GM18907 (cell line): ENCODE measurements at regions not wholly inside any gene's neighbourhood (a gene's known extent, or its start where the extent isn't known, plus 50 kb on each side); places are given as distances from the start of the nearest gene placed in this dataset.

Experiments used
- ATAC-seq: cut with Tn5 transposase; IDR thresholded peaks from one replicate; pipeline ENCODE4 v1.9.1; 2021; ENCODE audit warnings: mild to moderate bottlenecking, moderate library complexity; ENCODE audit not compliant: unreplicated experiment

DNA sequence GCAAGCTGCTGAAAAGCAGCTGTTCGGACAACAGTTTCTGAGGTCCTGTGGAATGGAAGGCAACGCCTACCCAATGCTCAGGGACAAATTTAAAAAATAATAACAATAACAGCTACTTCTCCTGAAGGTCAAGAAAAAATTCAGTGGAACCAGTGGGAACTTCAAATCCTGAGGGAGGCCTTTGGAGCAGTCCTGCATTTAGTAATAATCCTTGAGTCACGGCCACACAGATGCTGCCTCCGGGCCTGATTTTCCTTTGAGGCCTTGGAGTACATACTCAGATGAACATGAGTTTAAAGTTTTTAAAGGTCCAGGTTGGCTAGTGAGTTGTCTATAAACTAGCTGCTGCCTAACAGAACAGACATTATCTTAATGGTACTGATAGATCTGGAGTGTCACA lies 268.0 kb downstream of the MSRB3 start:
- no peak for ATAC-seq

DNA sequence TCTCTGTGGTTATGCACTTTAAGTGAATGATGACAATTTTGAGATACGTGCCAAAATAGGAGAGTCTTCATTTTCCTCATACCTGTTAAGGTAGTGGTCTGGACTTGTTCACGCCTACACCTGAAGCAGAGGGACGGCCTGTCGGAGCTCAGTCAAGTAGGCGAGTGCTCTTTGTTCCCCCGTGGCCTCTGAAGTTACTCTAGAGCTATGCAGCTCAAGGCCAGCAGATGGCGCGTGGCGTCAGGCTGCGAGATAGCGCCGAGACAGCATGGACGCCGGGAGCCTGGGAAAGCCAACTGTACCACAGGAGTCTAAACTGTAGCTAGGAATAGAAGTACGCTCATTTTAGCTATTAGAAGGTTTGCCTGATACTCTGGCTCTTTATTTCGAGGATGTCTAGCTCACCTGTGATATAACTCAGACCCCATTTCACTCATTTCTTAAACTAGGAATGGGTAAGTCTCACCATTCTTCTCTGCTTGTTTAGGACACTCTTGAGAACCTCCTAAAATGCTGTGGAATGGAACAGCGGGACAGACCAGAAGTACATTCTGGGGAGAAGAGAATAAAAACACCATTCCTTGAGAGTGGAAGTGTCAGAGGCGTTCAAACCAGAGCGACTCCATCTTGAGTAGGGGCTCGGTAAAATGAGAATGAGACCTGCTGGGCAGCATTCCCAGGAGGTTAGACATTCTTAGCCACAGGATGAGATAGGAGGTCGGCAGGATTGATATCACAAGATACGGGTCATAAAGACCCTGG lies 267.4 kb upstream of the HMGA2 start:
- ATAC-seq, result peak; percentile 100

DNA sequence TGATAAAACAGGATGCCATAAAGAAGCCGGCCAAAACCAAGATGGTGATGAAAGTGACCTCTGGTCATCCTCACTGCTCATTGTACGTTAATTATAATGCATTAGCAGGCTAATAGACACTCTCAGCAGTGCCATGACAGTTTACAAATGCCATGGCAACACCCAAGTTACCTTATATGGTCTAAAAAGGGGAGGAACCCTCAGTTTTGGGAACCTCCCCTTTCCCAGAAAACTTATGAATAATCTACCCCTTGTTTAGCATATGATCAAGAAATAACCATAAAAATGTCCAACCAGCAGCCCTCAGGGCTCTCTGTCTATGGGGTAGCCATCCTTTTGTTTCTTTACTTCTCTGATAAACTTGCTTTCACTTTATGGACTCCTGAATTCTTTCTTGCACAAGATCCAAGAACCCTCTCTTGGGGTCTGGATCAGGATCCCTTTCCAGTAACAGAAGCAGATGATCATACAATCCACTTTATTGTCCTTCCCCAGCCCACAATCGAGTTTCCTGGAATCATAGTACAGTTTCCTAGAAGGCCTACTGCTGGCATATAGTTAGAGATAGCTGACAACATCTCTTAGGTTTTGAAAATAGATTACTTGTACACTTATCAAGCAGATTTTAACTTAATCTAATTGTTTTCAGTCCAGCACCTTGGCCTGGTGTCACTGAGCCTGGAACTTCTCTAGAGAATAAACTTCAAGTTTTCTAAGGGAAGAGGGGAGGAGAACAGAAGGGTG lies 266.7 kb upstream of the HMGA2 start:
- ATAC-seq, result no peak

DNA sequence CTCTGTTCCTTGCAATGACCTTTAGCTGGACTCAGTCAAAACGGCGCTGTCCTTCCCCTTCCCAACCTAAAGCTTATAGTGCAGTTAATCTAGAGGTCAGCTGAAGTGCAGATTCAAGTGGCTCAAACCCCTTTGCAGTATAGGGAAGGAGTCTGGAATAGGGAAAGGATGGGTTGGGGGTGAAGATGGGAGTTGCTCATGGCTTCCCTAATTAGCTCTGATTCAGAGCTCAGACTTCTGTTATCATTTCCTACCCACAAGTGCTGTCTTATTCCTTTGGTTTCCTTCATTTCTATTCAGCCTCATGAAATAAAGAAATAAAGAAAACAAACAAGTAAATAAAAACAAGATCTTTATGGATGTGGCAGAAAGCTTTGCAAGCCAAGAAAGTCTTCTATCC lies 264.0 kb upstream of the HMGA2 start:
- no peak for ATAC-seq

DNA sequence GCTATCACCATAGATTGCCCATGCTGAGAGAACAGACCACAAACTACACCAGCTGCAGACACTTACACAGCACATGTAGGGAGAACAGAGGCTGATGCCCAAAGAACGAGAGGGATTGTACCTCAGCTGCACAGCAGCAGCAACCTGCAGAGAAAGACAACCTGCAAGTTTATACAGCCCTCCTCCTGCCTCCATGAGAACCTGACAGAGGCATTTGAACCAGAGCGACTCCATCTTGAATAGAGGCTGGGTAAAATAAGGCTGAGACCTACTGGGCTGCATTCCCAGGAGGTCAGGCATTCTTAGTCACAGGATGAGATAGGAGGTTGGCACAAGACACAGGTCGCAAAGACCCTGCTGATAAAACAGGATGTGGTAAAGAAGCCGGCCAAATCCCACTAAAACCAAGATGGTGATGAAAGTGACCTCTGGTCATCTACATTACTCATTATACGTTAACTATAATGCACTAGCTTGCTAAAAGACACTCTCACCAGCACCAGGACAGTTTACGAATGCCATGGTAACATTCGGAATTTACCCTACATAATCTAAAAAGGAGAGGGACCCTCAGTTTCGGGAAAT lies 262.4 kb upstream of the HMGA2 start:
- ATAC-seq, result no peak

DNA sequence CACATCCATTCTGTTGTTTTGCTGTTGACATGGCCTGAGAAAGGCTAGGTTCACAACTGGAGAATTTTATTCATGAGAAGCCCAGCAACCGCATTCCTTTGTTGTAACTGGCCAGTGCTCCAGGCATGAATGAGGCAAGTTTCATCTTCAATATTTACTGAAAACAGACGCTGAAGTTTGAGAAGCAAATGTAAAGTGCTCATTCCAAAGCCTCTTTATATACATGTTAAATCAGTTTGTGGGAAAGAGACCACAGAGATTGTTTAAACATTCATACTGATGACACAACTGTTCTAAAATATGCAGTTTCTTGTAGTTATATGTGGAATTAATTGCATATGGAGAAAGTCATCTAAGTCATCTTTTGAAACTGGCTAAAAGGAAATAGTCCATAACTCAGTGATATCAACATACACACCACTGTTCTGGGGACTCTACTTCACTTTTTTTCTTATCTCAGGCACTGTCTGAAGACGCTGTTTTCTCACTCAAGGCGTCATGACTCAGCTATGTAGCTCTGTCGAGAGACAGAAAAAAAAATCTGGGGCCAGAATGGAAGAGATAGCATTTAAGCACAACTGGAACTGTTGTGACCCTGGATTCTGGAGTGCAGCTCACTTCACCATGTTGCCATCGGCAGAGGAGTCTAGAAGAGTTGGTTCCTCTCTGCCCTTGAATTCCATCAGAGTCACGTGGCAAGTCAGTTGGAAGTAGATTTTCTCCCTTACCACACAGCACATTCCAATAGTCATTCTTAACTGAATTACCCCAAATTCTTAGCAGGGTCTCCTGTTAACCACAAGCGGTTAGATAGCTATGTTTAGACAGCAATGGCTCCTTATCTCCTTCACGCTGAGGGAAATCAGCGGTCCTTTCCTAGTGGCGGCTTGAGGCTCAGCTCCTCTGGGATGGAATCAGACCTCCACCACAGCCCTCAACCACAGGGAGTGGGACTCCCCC lies 258.4 kb upstream of the HMGA2 start:
- no peak for ATAC-seq

DNA sequence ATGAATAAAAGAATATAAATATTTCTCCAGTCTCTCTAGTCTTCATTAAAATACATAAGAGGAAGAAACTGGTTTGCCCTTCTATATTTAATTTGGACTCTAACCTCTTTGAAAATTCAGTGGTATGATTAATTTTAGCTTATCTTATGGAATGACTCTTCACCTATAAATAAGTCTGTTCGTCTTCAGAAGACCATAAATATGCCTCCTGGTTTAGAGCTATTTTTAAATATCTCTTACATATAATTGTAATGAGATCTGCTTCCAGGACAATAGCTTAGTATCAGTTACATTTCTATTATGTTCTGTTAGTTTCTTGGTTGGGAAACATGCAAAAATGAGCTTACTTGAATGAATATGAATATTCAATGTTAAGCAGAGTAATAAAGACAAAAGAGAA lies 257.5 kb upstream of the HMGA2 start:
- no peak for ATAC-seq

DNA sequence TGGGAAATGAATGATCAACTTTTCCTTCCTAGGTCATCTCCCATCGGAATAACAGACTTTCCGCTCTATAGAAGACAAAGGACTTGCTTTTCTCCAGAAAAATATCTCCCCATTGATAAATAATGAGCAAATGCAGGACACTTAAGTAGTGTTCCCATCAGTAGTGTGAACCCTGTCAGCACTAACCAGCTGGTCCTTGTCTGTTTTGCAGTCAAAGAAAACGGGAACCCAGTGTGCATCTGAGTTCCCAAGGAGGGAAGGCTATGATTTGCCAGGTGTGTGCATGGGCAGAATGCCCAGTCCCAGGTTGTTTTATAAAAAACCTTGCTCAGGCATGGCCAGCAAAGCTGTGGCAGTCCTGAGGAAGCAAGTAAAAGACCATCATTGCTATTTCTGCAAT lies 256.5 kb upstream of the HMGA2 start:
- no peak for ATAC-seq

DNA sequence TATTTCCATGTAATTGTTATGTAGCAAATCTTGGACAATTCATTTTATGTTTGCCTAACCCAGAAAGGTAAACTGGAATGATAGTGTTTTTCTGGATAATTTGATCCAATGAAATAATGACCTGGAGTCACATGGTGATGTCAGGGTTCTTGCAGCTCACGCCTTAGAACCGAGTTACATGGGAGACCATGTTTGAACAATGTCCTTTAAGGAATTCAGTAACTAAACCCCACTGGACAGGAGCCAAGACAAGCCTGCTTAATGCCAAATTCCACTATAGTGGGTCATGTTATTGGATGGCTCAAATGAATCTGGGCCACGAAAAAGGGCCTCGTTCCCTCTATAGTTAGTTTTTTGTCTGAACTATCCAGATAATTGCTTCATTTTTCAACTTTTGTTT lies 255.8 kb upstream of the HMGA2 start:
- no peak for ATAC-seq

DNA sequence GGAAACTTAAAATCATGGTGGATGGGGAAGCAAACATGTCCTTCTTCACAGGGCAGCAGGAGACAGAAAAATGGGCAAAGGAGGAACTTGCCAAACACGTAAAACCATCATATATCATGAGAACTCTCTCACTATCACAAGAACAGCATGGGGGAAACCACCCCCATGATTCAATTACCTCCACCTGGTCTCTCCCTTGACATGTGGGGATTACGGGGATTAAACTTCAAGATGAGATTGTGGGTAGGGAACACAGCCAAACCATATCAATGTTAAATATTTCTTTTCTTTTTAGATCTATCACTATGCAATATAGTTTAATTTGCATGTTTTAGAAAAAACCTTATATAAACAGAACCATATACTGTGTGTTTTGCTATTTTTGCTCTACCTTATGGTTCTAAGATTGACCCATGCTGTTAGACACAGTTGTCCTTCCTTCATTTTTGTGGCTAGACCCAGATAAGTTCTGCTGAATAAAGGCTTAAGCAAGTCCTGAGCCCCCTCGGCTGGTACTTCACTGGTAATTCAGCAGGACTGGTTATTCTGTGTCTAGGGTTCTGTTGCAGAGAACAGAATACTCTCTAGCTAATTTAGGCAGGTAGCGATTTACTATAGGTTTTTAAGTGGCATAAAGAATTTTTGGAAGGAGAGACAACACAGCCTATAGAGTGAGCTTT lies 253.7 kb upstream of the HMGA2 start:
- no peak for ATAC-seq

DNA sequence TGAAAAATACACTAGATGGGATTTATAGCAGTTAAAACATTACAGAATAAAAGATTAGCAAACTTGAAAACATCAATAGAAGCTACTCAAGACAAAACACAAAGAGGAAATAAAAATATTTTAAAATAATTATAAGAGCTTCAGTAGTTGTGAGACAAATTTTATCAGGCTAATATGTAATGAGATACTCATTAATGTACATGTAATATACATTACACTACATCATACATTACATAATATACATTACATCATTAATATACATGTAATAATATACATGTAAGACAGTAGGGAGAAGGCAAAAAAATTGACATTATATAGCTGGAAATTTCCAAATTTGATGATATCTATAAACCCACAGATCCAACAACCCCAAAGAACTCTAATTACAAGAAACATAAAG lies 249.4 kb upstream of the HMGA2 start:
- no peak for ATAC-seq

DNA sequence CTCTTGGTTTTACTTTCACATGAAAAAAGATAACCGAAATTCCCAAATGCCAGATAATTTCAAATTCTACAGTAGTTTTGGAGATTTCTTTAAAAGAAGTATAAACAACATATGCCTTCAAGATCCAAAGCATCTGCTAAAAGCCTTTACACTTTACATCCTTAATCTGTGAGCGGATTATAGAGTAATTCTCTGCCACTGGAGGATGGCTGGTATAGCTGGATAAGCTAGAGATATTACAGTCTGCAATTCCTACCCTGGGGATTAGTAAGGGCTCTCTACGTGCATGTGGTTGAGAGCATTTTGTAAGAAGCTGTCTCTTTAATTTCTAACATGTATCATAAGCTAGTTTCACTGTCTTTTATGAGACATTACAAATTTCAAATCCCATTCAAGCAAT lies 240.3 kb upstream of the HMGA2 start:
- ATAC-seq, result no peak

DNA sequence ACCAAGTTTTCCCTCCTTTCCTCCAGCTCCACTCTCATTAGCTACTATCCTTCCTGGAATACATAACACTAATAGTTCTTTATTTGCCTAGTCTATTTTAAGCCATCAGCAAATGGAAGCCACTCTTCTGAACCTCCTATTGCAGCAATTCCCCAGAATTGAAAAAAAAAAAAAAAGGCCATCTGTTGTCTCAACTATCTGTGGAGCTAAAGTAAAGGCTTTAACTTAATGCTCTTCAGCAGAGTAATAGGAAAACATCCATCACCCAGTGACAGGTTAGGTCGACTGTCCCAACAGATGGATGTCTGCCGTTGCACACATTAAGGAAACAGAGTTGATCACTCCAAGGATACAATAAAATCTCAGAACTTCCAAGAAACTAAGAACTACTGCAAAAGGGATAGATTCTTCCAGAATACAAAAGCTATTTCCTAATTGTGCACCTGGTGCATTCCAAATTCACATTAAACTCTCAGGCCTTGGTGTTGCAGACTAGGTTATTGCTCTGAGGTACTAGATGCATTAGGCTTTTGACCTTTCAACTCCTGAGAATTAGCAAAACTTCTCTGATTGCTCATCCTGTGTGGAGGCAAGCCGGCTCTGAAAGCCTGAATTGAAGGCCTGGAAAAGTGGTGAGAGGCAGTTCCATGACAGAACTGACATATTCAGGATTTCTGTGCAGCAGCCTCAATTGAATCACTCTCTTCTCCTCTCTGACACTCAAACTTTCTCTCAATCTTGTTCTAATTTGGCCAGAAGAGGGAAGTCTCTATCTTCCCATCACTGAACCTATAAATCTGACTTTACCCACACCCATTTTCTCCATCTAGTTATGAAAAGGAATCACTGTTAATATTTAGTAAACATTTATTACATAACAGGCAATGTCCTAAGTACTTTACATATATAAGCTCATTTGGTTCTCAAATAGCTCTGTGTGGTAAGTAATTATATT lies 238.4 kb upstream of the HMGA2 start:
- no peak for ATAC-seq

DNA sequence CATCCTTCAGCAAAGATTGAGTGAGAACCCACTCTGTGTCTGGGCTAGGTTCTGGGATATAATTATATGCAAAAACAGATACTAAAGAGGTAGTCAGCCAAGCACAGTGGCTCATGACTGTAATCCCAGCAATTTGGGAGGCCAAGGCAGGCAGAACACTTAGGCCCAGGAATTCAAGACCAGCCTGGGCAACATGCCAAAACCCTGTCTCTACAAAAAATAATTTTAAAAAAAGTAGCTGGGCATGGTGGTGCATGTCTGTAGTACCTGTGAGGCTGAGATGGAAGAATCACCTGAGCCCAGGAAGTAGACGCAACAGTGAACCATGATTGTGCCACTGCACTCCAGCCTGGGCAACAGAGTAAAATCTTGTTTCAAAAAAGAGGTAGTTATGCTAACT lies 237.5 kb upstream of the HMGA2 start:
- ATAC-seq, result no peak

DNA sequence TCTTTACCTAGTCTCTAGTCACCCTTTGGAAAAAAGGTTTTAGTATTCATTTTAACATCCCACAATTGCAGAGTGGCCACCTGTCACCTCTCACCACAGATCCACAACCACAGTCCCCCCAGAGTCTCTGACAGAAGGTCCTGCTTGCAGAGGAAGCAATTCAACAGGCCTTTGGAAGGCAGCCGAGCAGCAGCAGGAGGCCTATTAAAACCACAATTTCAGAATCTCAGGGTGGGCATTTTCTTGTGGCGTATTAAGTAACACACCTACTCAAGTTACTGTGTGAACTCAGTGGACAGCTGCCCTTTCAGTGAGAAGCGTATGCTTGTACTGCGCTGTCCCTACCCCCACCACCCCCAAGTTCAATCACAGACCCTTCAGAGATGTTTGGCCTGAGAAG lies 234.0 kb upstream of the HMGA2 start:
- no peak for ATAC-seq

DNA sequence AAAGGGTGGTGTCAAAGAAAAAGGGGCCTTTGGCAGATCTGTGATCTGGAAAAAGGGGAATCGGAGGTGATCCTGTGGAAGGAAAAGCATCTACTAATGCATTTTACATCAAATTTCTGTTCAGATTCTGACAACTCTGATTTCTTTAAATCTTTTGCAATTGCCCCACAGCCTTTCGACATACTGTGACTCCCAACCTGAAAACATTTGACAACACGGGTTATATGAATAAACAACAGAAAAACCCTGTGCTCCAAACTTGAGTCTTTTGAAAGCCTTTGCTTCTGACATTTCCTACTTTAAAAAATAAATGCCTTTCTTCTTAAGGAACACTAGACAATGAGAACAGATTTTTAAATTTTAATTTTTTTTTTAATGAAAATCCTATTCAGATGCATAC lies 231.9 kb upstream of the HMGA2 start:
- ATAC-seq, result no peak

DNA sequence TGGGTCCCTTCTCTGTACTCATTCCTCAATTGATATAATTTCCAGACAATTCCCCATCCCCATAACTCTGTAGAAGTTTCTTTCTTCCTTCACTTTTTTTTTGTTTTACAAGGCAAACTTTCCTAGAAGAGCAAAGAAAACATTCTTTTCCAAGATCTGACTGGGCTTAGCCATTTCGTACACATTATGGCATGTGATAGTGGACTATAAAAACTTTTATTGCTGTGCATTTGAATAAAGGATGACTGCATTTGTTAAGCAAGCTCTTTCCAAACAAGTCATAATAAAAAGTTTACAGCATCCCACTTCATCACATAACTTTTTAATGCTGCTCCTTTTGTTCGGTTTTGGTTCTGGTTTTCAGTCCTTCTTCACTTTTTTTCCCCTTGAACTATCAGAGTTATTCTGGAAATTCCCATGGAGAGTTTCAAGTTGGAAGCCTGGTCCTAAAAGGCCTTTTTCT lies 231.0 kb upstream of the HMGA2 start:
- ATAC-seq, result no peak

DNA sequence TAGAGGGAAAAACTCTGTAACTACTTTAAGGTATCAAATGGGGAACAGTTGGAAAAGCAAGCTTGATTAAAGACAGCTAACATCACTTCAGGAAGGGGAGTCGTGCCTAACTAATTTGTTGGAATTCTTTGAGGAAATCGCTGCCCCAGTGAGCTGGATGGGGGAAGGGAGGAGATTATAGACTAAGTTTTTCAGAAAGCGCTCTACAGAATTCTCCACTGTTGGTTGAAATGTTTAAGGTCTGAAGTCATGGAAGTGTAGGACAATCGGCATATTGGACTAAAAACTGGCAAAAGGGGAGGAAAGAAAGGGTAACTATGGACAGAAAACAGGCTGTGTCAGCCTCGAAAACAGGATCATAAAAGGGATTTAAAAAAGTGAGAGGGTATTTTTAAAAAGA lies 229.9 kb upstream of the HMGA2 start:
- no peak for ATAC-seq

DNA sequence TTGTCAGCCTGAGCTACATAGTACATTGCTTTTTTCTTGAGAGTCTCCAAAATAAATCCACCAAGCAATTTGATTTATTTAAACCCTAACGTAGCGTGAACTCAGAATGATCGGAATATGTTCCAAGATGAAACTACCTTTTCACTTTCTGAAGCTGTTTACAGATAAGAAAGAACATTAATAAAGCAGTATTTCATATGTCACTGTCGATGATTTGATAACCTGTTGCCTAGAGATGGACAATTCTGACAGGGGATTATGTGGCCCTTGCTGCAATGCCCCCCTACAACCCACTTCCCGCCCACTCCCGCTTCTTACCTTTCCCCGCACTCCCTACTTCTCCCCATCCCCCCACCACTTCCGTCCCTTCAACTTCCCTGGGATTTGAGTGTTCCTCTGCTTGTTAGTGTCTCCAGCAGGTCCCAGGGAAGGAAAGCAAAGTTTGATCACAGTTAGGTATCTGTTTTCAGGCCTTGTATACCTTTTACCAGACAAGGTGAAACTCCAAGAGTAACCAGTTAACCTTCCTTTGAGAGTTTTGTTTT lies 229.2 kb upstream of the HMGA2 start:
- no peak for ATAC-seq
